ENCODE measurements at regions not wholly inside any gene's neighbourhood (a gene's known extent, or its start where the extent isn't known, plus 50 kb on each side); places are given as distances from the start of the nearest gene placed in this dataset.

GRCh38 chr2:8477552-8478470, 204.0 kb upstream of the ID2 start:
- DNase-seq, result no peak

- DNase-seq, result no peak
These were observed 203.4 kb upstream of the ID2 start for GRCh38 chr2:8478471-8478793.

- DNase-seq, result no peak
These were observed 202.6 kb upstream of the ID2 start for GRCh38 chr2:8479298-8479697.

GRCh38 chr2:8480915-8481314, 200.9 kb upstream of the ID2 start:
- DNase-seq, result no peak

GRCh38 chr2:8481463-8482009, 200.3 kb upstream of the ID2 start:
- DNase-seq, result no peak

- DNase-seq, result no peak
These were observed 199.4 kb upstream of the ID2 start for GRCh38 chr2:8482432-8482831.

GRCh38 chr2:8484502-8485283, 197.2 kb upstream of the ID2 start:
- DNase-seq, result no peak

- no peak for DNase-seq
These were observed 196.1 kb upstream of the ID2 start for GRCh38 chr2:8485736-8486135.

- DNase-seq, result no peak
These were observed 195.7 kb upstream of the ID2 start for GRCh38 chr2:8486141-8486540.

GRCh38 chr2:8487461-8487932, 194.4 kb upstream of the ID2 start:
- no peak for DNase-seq

GRCh38 chr2:8488001-8488738, 193.7 kb upstream of the ID2 start:
- no peak for DNase-seq

GRCh38 chr2:8489221-8489620, 192.6 kb upstream of the ID2 start:
- no peak for DNase-seq

- DNase-seq, result no peak
These were observed 192.1 kb upstream of the ID2 start for GRCh38 chr2:8489751-8490150.

- DNase-seq, result no peak
These were observed 191.6 kb upstream of the ID2 start for GRCh38 chr2:8490166-8490721.

GRCh38 chr2:8491296-8492027, 190.4 kb upstream of the ID2 start:
- no peak for DNase-seq

GRCh38 chr2:8494151-8494550, 187.7 kb upstream of the ID2 start:
- no peak for DNase-seq

- DNase-seq, result no peak
These were observed 187.3 kb upstream of the ID2 start for GRCh38 chr2:8494589-8494988.

- DNase-seq, result peak in 1 of 2 experiments; percentile 6
These were observed 186.5 kb upstream of the ID2 start for GRCh38 chr2:8495189-8495989.

GRCh38 chr2:8496079-8496478, 185.8 kb upstream of the ID2 start:
- no peak for DNase-seq

GRCh38 chr2:8496617-8497016, 185.2 kb upstream of the ID2 start:
- DNase-seq, result no peak

GRCh38 chr2:8498994-8499393, 182.9 kb upstream of the ID2 start:
- DNase-seq, result no peak
